ENCODE measurements at regions not wholly inside any gene's neighbourhood (a gene's known extent, or its start where the extent isn't known, plus 50 kb on each side); places are given as distances from the start of the nearest gene placed in this dataset.
"Not testable (repeated sequence)": the region's sequence is repeated elsewhere in the genome, so short reads cannot be mapped to it uniquely, and the experiment has no call there.

- TF ChIP-seq POLR2AphosphoS5 (IDR thresholded peaks at IDR 0.05; ENCODE audit: low read depth, low read length) (no peak), POLR2A (IDR thresholded peaks at IDR 0.05; ENCODE audit: low read depth, low read length) (no peak), TAF1 (IDR thresholded peaks at IDR 0.05; ENCODE audit: borderline replicate concordance, low read depth, low read length) (no peak)
- DNase-seq (ENCODE audit: insufficient read length): no peak
- FAIRE-seq: no peak
These were observed 232.5 kb downstream of the PARP8 start for GRCh38 chr5:50898966-50899365.

GRCh38 chr5:50900952-50901510 lies 234.6 kb downstream of the PARP8 start:
- no peak for DNase-seq (ENCODE audit: insufficient read length)
- TF ChIP-seq POLR2A (IDR thresholded peaks at IDR 0.05; ENCODE audit: low read depth, low read length): no peak
- no peak for FAIRE-seq

GRCh38 chr5:50903651-50904050 lies 237.2 kb downstream of the PARP8 start:
- DNase-seq (ENCODE audit: insufficient read length) (no peak), FAIRE-seq (no peak)
- TF ChIP-seq TAF1 (IDR thresholded peaks at IDR 0.05; ENCODE audit: borderline replicate concordance, low read depth, low read length): no peak
- no peak for TF ChIP-seq POLR2A (IDR thresholded peaks at IDR 0.05; ENCODE audit: low read depth, low read length)
- TF ChIP-seq POLR2AphosphoS5 (IDR thresholded peaks at IDR 0.05; ENCODE audit: low read depth, low read length): no peak

GRCh38 chr5:50905996-50906570 lies 239.6 kb downstream of the PARP8 start:
- TF ChIP-seq POLR2AphosphoS5 (IDR thresholded peaks at IDR 0.05; ENCODE audit: low read depth, low read length) (no peak), TAF1 (IDR thresholded peaks at IDR 0.05; ENCODE audit: borderline replicate concordance, low read depth, low read length) (no peak), POLR2A (IDR thresholded peaks at IDR 0.05; ENCODE audit: low read depth, low read length) (no peak)
- DNase-seq (ENCODE audit: insufficient read length) (no peak), FAIRE-seq (no peak)

GRCh38 chr5:50920160-50920559 lies 253.7 kb downstream of the PARP8 start:
- not testable (repeated sequence) for DNase-seq (ENCODE audit: insufficient read length); FAIRE-seq

GRCh38 chr5:50921366-50922133 lies 255.1 kb downstream of the PARP8 start:
- no peak for TF ChIP-seq POLR2AphosphoS5 (IDR thresholded peaks at IDR 0.05; ENCODE audit: low read depth, low read length)
- no peak for TF ChIP-seq TAF1 (IDR thresholded peaks at IDR 0.05; ENCODE audit: borderline replicate concordance, low read depth, low read length)
- no peak for TF ChIP-seq POLR2A (IDR thresholded peaks at IDR 0.05; ENCODE audit: low read depth, low read length)
- FAIRE-seq (no peak), DNase-seq (ENCODE audit: insufficient read length) (no peak)

GRCh38 chr5:50922134-50922941 lies 255.9 kb downstream of the PARP8 start:
- FAIRE-seq (peak; percentile 44), DNase-seq (ENCODE audit: insufficient read length) (peak; percentile 40)

- DNase-seq (ENCODE audit: insufficient read length) (no peak), FAIRE-seq (no peak)
- TF ChIP-seq TAF1 (IDR thresholded peaks at IDR 0.05; ENCODE audit: borderline replicate concordance, low read depth, low read length) (no peak), POLR2AphosphoS5 (IDR thresholded peaks at IDR 0.05; ENCODE audit: low read depth, low read length) (no peak), POLR2A (IDR thresholded peaks at IDR 0.05; ENCODE audit: low read depth, low read length) (no peak)
These were observed 256.7 kb downstream of the PARP8 start for GRCh38 chr5:50922942-50923767.

- FAIRE-seq (no peak), DNase-seq (ENCODE audit: insufficient read length) (no peak)
- TF ChIP-seq TAF1 (IDR thresholded peaks at IDR 0.05; ENCODE audit: borderline replicate concordance, low read depth, low read length): no peak
- TF ChIP-seq POLR2AphosphoS5 (IDR thresholded peaks at IDR 0.05; ENCODE audit: low read depth, low read length): no peak
- no peak for TF ChIP-seq POLR2A (IDR thresholded peaks at IDR 0.05; ENCODE audit: low read depth, low read length)
These were observed 257.5 kb downstream of the PARP8 start for GRCh38 chr5:50923768-50924494.

GRCh38 chr5:50927953-50928352 lies 261.5 kb downstream of the PARP8 start:
- no peak for FAIRE-seq

GRCh38 chr5:50929174-50929573 lies 262.7 kb downstream of the PARP8 start:
- TF ChIP-seq POLR2AphosphoS5 (IDR thresholded peaks at IDR 0.05; ENCODE audit: low read depth, low read length) (no peak), TAF1 (IDR thresholded peaks at IDR 0.05; ENCODE audit: borderline replicate concordance, low read depth, low read length) (no peak), POLR2A (IDR thresholded peaks at IDR 0.05; ENCODE audit: low read depth, low read length) (no peak)
- FAIRE-seq (no peak), DNase-seq (ENCODE audit: insufficient read length) (no peak)

More at GRCh38 chr5:50927953-50928352, 261.5 kb downstream of the PARP8 start:
- no peak for DNase-seq (ENCODE audit: insufficient read length)
- TF ChIP-seq TAF1 (IDR thresholded peaks at IDR 0.05; ENCODE audit: borderline replicate concordance, low read depth, low read length) (no peak), POLR2A (IDR thresholded peaks at IDR 0.05; ENCODE audit: low read depth, low read length) (no peak), POLR2AphosphoS5 (IDR thresholded peaks at IDR 0.05; ENCODE audit: low read depth, low read length) (no peak)
